ENCODE measurements at regions not wholly inside any gene's neighbourhood (a gene's known extent, or its start where the extent isn't known, plus 50 kb on each side); places are given as distances from the start of the nearest gene placed in this dataset.

DNA sequence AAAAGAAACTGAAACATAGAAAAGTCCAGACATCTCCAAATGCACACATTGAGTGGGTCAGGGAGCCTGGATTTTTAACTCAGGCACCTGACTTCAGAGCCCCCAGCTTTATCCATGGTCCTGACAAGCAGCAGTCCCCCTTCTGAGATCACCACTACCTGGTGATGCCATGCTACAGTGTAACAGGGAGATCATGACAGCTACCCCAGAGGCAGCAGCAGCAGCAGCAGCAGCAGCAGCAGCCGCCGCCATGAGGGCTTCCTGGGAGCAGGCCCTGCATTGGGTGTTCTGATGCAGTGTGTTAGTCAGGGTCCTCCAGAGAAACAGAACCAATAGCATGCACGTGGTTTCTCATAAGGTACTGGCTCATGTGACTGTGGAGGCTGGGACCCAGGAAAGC, 198.6 kb upstream of the SALL1 start:
- Mint-ChIP-seq H3K27ac (no peak overlapping the region), H3K4me1 (no peaks in the 10 kb centered on the region), H3K9me3 (no peaks in the 10 kb centered on the region), H3K4me3 (no peak overlapping the region), H3K27me3 (ENCODE audit: low read depth in 2 of 2) (no peaks in the 10 kb centered on the region), H3K36me3 (no peaks in the 10 kb centered on the region)
- WGBS (ENCODE audit: insufficient coverage), result 92% methylated on average over 3 of the region's 3 CpGs
- DNase-seq, result no peak
- no peak overlapping the region for H3K4me3 ChIP-seq (ENCODE audit: low read length)
- TF ChIP-seq, protein P1, sequence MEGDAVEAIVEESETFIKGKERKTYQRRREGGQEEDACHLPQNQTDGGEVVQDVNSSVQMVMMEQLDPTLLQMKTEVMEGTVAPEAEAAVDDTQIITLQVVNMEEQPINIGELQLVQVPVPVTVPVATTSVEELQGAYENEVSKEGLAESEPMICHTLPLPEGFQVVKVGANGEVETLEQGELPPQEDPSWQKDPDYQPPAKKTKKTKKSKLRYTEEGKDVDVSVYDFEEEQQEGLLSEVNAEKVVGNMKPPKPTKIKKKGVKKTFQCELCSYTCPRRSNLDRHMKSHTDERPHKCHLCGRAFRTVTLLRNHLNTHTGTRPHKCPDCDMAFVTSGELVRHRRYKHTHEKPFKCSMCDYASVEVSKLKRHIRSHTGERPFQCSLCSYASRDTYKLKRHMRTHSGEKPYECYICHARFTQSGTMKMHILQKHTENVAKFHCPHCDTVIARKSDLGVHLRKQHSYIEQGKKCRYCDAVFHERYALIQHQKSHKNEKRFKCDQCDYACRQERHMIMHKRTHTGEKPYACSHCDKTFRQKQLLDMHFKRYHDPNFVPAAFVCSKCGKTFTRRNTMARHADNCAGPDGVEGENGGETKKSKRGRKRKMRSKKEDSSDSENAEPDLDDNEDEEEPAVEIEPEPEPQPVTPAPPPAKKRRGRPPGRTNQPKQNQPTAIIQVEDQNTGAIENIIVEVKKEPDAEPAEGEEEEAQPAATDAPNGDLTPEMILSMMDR (IDR thresholded peaks at IDR 0.05), result no peak
- ATAC-seq, result no peak
- H3K9me3 ChIP-seq (ENCODE audit: control insufficient read depth, insufficient read depth, low read length), result no peaks in the 10 kb centered on the region
- H3K27me3 ChIP-seq (ENCODE audit: control insufficient read depth, insufficient read depth, low read length), result no peaks in the 10 kb centered on the region
- no peak overlapping the region for H3K27ac ChIP-seq (ENCODE audit: low read length)
- no peaks in the 10 kb centered on the region for H3K4me1 ChIP-seq (ENCODE audit: control insufficient read depth, insufficient read depth, low read length)
- intact Hi-C loops (cut with micrococcal nuclease), result no loop called here
- no peaks in the 10 kb centered on the region for H3K36me3 ChIP-seq (ENCODE audit: control insufficient read depth, insufficient read depth, low read length)

DNA sequence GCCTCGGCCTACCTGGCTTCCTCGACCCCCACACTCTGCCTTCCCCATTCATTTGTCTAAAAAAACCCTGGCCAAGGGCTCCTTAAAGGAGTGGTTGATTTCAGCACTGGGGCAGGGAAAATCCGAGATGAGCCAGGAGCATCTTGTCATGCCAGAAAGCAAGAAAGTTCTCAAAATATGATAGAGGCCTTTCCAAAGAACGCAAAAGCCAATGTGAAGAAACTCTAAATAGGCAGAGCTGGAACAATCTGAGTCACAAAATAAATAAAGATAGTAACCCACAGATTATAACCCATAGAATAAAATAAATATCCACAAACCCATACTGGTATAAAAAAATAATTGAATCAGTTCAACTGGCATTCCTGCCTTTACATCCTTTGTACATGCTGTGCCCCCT, 192.3 kb upstream of the SALL1 start:
- Mint-ChIP-seq H3K9me3 (peaks cover 1 to 3% of the 10 kb centered on the region in 2 donors), H3K27me3 (ENCODE audit: low read depth in 2 of 2) (no peaks in the 10 kb centered on the region), H3K4me1 (no peaks in the 10 kb centered on the region), H3K27ac (no peak overlapping the region), H3K36me3 (no peaks in the 10 kb centered on the region), H3K4me3 (no peak overlapping the region)
- H3K4me3 ChIP-seq (ENCODE audit: low read length), result no peak overlapping the region
- TF ChIP-seq, protein P1 (IDR thresholded peaks at IDR 0.05), result no peak
- no peak for ATAC-seq
- no peaks in the 10 kb centered on the region for H3K36me3 ChIP-seq (ENCODE audit: control insufficient read depth, insufficient read depth, low read length)
- H3K27ac ChIP-seq (ENCODE audit: low read length), result no peak overlapping the region
- H3K4me1 ChIP-seq (ENCODE audit: control insufficient read depth, insufficient read depth, low read length), result no peaks in the 10 kb centered on the region
- no peaks in the 10 kb centered on the region for H3K9me3 ChIP-seq (ENCODE audit: control insufficient read depth, insufficient read depth, low read length)
- intact Hi-C loops (cut with micrococcal nuclease), result no loop called here
- DNase-seq, result no peak
- no peaks in the 10 kb centered on the region for H3K27me3 ChIP-seq (ENCODE audit: control insufficient read depth, insufficient read depth, low read length)
- 64% methylated on average over 4 of the region's 4 CpGs for WGBS (ENCODE audit: insufficient coverage)

DNA sequence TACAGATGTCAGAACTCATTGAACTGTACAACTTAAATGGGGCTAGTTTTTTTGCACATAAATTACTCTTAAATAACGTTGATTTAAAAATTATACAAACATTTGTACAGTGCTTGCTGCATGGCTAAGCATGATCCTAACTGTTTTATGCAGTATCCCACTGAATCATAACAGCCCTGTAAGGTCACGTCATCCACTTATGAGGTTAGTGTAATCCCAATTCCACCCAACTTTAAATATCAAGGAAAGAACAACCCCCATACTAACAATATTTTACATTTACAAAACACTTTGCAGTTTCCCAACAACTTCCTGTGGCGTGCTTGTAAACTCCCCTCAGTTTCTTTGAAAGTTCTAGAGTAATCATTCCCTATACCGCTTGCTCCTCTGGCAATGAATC, 190.1 kb upstream of the SALL1 start:
- H3K27me3 Mint-ChIP-seq (ENCODE audit: low read depth in 2 of 2), result no peaks in the 10 kb centered on the region
- no peak overlapping the region for H3K4me3 ChIP-seq (ENCODE audit: low read length)
- H3K27ac Mint-ChIP-seq, result no peak overlapping the region
- 85% methylated on average over 3 of the region's 4 CpGs for WGBS (ENCODE audit: insufficient coverage)
- TF ChIP-seq, protein P1 (IDR thresholded peaks at IDR 0.05), result no peak
- intact Hi-C loops (cut with micrococcal nuclease), result no loop called here
- no peaks in the 10 kb centered on the region for H3K27me3 ChIP-seq (ENCODE audit: control insufficient read depth, insufficient read depth, low read length)
- H3K27ac ChIP-seq (ENCODE audit: low read length), result no peak overlapping the region
- peaks cover 7 to 8% of the 10 kb centered on the region in 2 donors for H3K9me3 Mint-ChIP-seq
- H3K4me1 Mint-ChIP-seq, result no peaks in the 10 kb centered on the region
- H3K4me3 Mint-ChIP-seq, result no peak overlapping the region
- no peaks in the 10 kb centered on the region for H3K36me3 Mint-ChIP-seq
- H3K9me3 ChIP-seq (ENCODE audit: control insufficient read depth, insufficient read depth, low read length), result no peaks in the 10 kb centered on the region
- ATAC-seq (no peak), DNase-seq (no peak)
- no peaks in the 10 kb centered on the region for H3K36me3 ChIP-seq (ENCODE audit: control insufficient read depth, insufficient read depth, low read length)
- H3K4me1 ChIP-seq (ENCODE audit: control insufficient read depth, insufficient read depth, low read length), result no peaks in the 10 kb centered on the region

DNA sequence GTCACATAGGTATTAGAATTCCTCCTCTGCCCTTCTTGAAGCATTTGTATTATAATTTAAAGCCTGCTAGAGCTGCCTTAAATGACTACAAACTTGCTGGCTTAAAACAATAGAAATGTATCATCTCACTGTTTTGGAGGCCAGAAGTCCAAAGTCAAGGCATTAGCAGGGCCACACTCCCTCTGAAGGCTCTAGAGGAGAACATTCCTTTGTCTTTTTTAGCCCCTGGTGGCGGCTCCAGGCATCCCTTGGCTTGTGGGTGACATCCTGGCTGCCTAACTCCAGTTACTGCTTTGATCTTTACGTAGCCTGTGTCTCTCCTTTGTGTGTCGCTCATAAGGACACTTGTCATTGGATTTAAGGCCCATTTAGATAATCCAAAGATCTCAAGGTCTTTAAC, 186.6 kb upstream of the SALL1 start:
- no peaks in the 10 kb centered on the region for H3K36me3 ChIP-seq (ENCODE audit: control insufficient read depth, insufficient read depth, low read length)
- Mint-ChIP-seq H3K27me3 (ENCODE audit: low read depth in 2 of 2) (no peaks in the 10 kb centered on the region), H3K9me3 (peaks cover 6 to 8% of the 10 kb centered on the region in 2 donors), H3K4me1 (no peaks in the 10 kb centered on the region), H3K4me3 (no peak overlapping the region), H3K27ac (no peak overlapping the region), H3K36me3 (no peaks in the 10 kb centered on the region)
- H3K27ac ChIP-seq (ENCODE audit: low read length), result no peak overlapping the region
- intact Hi-C loops (cut with micrococcal nuclease), result no loop called here
- no peak overlapping the region for H3K4me3 ChIP-seq (ENCODE audit: low read length)
- ATAC-seq, result no peak
- no peaks in the 10 kb centered on the region for H3K27me3 ChIP-seq (ENCODE audit: control insufficient read depth, insufficient read depth, low read length)
- no peaks in the 10 kb centered on the region for H3K9me3 ChIP-seq (ENCODE audit: control insufficient read depth, insufficient read depth, low read length)
- WGBS (ENCODE audit: insufficient coverage), result 66% methylated on average over 3 of the region's 3 CpGs
- no peak for DNase-seq
- TF ChIP-seq, protein P1 (IDR thresholded peaks at IDR 0.05), result no peak
- no peaks in the 10 kb centered on the region for H3K4me1 ChIP-seq (ENCODE audit: control insufficient read depth, insufficient read depth, low read length)
